ENCODE measurements at regions not wholly inside any gene's neighbourhood (a gene's known extent, or its start where the extent isn't known, plus 50 kb on each side); places are given as distances from the start of the nearest gene placed in this dataset.

- TF ChIP-seq, protein P1, sequence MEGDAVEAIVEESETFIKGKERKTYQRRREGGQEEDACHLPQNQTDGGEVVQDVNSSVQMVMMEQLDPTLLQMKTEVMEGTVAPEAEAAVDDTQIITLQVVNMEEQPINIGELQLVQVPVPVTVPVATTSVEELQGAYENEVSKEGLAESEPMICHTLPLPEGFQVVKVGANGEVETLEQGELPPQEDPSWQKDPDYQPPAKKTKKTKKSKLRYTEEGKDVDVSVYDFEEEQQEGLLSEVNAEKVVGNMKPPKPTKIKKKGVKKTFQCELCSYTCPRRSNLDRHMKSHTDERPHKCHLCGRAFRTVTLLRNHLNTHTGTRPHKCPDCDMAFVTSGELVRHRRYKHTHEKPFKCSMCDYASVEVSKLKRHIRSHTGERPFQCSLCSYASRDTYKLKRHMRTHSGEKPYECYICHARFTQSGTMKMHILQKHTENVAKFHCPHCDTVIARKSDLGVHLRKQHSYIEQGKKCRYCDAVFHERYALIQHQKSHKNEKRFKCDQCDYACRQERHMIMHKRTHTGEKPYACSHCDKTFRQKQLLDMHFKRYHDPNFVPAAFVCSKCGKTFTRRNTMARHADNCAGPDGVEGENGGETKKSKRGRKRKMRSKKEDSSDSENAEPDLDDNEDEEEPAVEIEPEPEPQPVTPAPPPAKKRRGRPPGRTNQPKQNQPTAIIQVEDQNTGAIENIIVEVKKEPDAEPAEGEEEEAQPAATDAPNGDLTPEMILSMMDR (IDR thresholded peaks at IDR 0.05; ENCODE audit: low read depth, low read length): peak; percentile 18
- TF ChIP-seq, protein P2, sequence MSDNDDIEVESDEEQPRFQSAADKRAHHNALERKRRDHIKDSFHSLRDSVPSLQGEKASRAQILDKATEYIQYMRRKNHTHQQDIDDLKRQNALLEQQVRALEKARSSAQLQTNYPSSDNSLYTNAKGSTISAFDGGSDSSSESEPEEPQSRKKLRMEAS (IDR thresholded peaks at IDR 0.05; ENCODE audit: low read depth, low read length): no peak
- DNase-seq (ENCODE audit: low read depth): no peak
- H3K4me3 ChIP-seq (ENCODE audit: low read depth, low read length): no peak overlapping the region
Observed at GRCh38 chr1:2867861-2868260, 66.4 kb upstream of the TTC34 start.

GRCh38 chr1:2868571-2869195, 67.2 kb upstream of the TTC34 start:
- no peak overlapping the region for H3K4me3 ChIP-seq (ENCODE audit: low read depth, low read length)
- no peak for DNase-seq (ENCODE audit: low read depth)
- TF ChIP-seq, protein P1 (IDR thresholded peaks at IDR 0.05; ENCODE audit: low read depth, low read length): no peak
- TF ChIP-seq, protein P2 (IDR thresholded peaks at IDR 0.05; ENCODE audit: low read depth, low read length): no peak
- no peak for TF ChIP-seq POLR2A (IDR thresholded peaks at IDR 0.05; ENCODE audit: extremely low read depth, insufficient read length)
- TF ChIP-seq MYC (IDR thresholded peaks at IDR 0.05; ENCODE audit: low read depth, low read length): no peak

DNA sequence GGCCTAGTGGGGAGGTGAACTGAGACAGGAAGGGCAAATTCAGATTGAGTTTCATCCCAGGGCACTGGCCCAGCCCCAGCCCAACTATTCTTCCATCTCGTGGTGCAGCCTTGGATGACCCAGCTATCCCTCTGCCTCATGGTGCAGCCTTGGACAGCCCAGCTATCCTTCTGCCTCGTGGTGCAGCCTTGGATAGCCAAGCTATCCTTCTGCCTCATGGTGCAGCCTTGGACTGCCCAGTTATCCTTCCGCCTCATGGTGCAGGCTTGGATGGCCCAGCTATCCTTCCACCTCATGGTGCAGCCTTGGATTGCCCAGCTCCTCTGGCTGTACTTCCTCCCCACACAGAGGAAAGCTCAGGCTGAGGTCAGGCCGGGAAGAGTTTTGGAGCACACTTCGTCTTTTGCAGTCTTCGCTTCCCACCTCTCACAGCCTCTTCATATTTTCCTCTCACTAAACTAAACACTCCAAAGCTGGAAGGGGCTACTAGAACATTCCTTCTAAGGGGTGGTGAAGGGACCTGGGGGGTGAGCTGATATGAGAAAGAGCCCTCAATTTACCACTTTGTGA, 69.8 kb upstream of the TTC34 start:
- H3K4me3 ChIP-seq (ENCODE audit: low read depth, low read length): no peak overlapping the region
- TF ChIP-seq, protein P2 (IDR thresholded peaks at IDR 0.05; ENCODE audit: low read depth, low read length): no peak
- TF ChIP-seq, protein P1 (IDR thresholded peaks at IDR 0.05; ENCODE audit: low read depth, low read length): no peak
- no peak for DNase-seq (ENCODE audit: low read depth)

DNA sequence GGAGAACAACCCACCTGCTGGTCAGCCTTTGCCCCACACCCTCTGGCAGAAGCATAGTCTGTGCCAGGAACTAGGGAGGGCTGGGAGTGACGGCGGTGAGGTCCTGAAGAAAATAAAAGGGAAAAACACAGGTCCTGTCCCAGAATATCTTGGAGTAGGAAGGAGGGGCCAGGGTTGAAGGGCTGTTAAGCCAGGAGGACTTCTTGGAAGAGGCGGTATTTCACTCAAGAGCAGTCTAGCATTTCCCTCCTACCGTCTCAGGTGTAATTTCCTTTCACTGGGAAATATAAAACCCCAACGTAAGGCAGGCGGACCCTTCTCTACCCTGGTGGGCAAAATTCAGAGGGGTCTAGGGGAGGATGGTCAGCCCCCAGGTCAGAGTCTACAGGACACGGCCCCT, 72.7 kb upstream of the TTC34 start:
- DNase-seq (ENCODE audit: low read depth): no peak
- TF ChIP-seq, protein P1 (IDR thresholded peaks at IDR 0.05; ENCODE audit: low read depth, low read length): no peak
- TF ChIP-seq POLR2A (IDR thresholded peaks at IDR 0.05; ENCODE audit: extremely low read depth, insufficient read length): no peak
- TF ChIP-seq, protein P2 (IDR thresholded peaks at IDR 0.05; ENCODE audit: low read depth, low read length): no peak
- TF ChIP-seq MYC (IDR thresholded peaks at IDR 0.05; ENCODE audit: low read depth, low read length): no peak
- H3K4me3 ChIP-seq (ENCODE audit: low read depth, low read length): no peak overlapping the region

DNA sequence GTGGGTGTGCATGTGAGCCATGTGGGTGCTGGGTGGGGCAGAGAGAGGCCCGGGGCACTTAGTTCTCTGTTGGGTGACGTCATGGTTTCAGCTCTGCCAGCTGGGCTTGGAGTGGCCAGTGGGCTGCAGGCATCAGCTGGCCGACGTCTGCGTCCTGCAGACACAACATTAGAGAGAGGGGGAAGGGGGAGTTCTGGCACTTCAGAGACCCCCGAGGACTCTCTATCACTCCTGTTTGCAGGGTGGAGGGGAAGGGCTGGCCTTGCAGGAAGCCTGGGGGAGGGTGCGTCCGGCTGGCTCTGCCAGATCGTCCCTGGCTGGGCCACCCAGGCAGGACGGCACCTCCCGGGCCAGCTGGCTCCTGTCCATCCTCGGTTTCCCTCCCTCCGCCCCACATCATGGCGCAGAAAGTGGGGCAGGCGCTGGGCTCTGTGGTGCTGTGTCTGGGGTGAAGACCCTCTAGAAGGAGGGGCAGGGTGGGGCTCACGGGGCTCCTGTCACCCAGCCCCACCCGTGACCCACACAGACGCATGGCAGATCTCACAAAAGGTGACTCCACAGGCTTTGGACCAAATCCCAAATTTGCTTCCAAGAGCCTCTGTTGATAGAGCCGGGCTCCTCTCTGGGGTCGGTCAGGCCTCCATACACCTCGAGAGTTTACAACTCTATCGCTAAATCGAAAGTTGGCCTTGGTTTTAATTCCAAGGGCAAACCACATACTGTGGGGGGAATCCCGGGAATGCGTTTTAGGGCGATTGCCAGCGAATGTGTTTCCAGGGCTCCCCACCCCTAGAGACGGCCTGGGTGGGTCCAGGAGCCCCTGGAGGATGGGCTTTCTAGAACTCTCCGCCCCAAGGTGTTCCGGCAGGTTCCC, 73.4 kb upstream of the TTC34 start:
- no peak overlapping the region for H3K4me3 ChIP-seq (ENCODE audit: low read depth, low read length)
- no peak for DNase-seq (ENCODE audit: low read depth)
- TF ChIP-seq POLR2A (IDR thresholded peaks at IDR 0.05; ENCODE audit: extremely low read depth, insufficient read length): no peak
- TF ChIP-seq, protein P1 (IDR thresholded peaks at IDR 0.05; ENCODE audit: low read depth, low read length): no peak
- TF ChIP-seq, protein P2 (IDR thresholded peaks at IDR 0.05; ENCODE audit: low read depth, low read length): no peak
- no peak for TF ChIP-seq MYC (IDR thresholded peaks at IDR 0.05; ENCODE audit: low read depth, low read length)
